ENCODE measurements at regions not wholly inside any gene's neighbourhood (a gene's known extent, or its start where the extent isn't known, plus 50 kb on each side); places are given as distances from the start of the nearest gene placed in this dataset.

DNA sequence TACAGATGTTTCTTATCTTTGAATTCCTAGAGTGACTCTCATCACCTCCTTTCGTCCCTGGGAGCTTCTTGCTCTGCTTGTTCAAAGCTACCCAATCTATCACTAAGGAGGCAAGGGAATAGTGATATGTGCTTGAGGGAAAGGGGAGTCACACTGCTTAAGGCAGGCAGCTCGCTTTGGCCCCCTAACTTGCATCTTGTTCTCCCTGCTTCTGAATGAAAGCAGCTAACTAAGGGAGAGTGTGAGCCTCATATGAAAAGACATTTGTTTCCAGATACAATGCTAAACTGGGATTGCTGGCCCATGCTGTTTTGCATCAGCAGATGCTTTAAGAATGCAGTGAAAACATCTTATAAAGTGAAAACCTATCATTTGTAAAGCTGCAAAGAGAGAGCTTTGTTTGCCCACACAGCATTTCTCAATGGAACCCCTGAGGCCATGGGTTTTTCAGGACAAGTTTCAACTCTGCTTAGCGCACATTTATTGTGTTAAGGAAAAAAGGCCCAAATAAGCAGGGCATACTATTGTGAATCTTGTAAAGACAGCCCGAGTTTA, 367.9 kb upstream of the ADAMTSL1 start:
- Histone ChIP-seq H3K9me3 (ENCODE audit: control insufficient read depth, insufficient read depth, low read length) (no peaks in the 10 kb centered on the region), H3K4me2 (ENCODE audit: low read depth, low read length) (no peak overlapping the region), H2BK20ac (ENCODE audit: low read depth, low read length) (no peak overlapping the region), H2AK5ac (ENCODE audit: low read depth, low read length) (no peak overlapping the region), H4K91ac (ENCODE audit: insufficient read depth, low read depth, low read length) (no peak overlapping the region), H3K36me3 (ENCODE audit: control insufficient read depth, insufficient read depth, low read length) (no peaks in the 10 kb centered on the region), H3K27me3 (ENCODE audit: control insufficient read depth, insufficient read depth, low read length) (no peaks in the 10 kb centered on the region), H3K56ac (ENCODE audit: extremely low read depth, insufficient read depth, low read length) (no peak overlapping the region), H3K18ac (ENCODE audit: low read depth, low read length) (no peak overlapping the region), H2BK120ac (ENCODE audit: low read depth, low read length) (no peak overlapping the region), H3K23ac (ENCODE audit: low read depth, low read length) (no peak overlapping the region), H3K9me1 (ENCODE audit: insufficient read depth, low read length) (no peaks in the 10 kb centered on the region), H4K20me1 (ENCODE audit: insufficient read depth, low read length) (no peaks in the 10 kb centered on the region), H3K79me1 (ENCODE audit: low read depth in 1 of 2, low read length in 2 of 2) (no peaks in the 10 kb centered on the region), H4K8ac (ENCODE audit: low read depth in 2 of 2, low read length in 2 of 2) (no peak overlapping the region), H3K27ac (ENCODE audit: insufficient read depth, low read length) (no peak overlapping the region), H2AK9ac (replicated peaks; ENCODE audit: low read depth, low read length, poor library complexity) (no peak overlapping the region), H2AFZ (replicated peaks; ENCODE audit: low read length, poor library complexity) (no peak overlapping the region), H3K14ac (replicated peaks; ENCODE audit: low read depth, low read length) (no peak overlapping the region), H3K4ac (ENCODE audit: low read depth, low read length) (no peak overlapping the region), H3K4me3 (ENCODE audit: insufficient read depth, low read depth, low read length) (no peak overlapping the region), H3K4me1 (ENCODE audit: control insufficient read depth, insufficient read depth, low read length) (no peaks in the 10 kb centered on the region), H3K9ac (ENCODE audit: low read depth, low read length) (no peak overlapping the region), H2BK15ac (ENCODE audit: low read depth, low read length) (no peak overlapping the region), H4K5ac (ENCODE audit: low read depth, low read length) (no peak overlapping the region), H2BK5ac (ENCODE audit: low read depth, low read length, poor library complexity, severe bottlenecking) (no peak overlapping the region)
- dilution Hi-C loops (cut with HindIII; ENCODE audit: low sequenced_read_pairs, unreplicated experiment) (no loop called here), intact Hi-C loops (cut with micrococcal nuclease) (no loop called here), in situ Hi-C loops (cut with MboI; ENCODE audit: low sequenced_read_pairs) (no loop called here)
- DNase-seq = no peak
- ATAC-seq (ENCODE audit: low read depth) = no peak
- ChIA-PET POLR2A (ENCODE audit: unreplicated experiment) (no interaction called here), CTCF (no interaction called here)
- WGBS, 2 experiments (ENCODE audit: extremely low coverage in 2 of 2, insufficient read length in 1 of 2) = 43% methylated on average over 1 of the region's 4 CpGs; no CpG with 5 or more reads in 1 of the 2 experiments
- TF ChIP-seq FOS (IDR thresholded peaks at IDR 0.05; ENCODE audit: low read depth, low read length) (no peak), MAZ (IDR thresholded peaks at IDR 0.05; ENCODE audit: borderline replicate concordance, low read depth, low read length) (no peak), RCOR1 (IDR thresholded peaks at IDR 0.05; ENCODE audit: insufficient replicate concordance, low read length) (no peak), RFX5 (IDR thresholded peaks at IDR 0.05; ENCODE audit: low read depth, low read length) (no peak), NFE2L2 (IDR thresholded peaks at IDR 0.05; ENCODE audit: low read depth, low read length) (no peak), CEBPB (IDR thresholded peaks at IDR 0.05; ENCODE audit: low read depth, low read length) (no peak), POLR2A (IDR thresholded peaks at IDR 0.05; ENCODE audit: low read depth, low read length) (no peak), BHLHE40 (IDR thresholded peaks at IDR 0.05; ENCODE audit: low read depth, low read length) (no peak), MAFK (IDR thresholded peaks at IDR 0.05; ENCODE audit: low read depth, low read length) (no peak), SMC3 (IDR thresholded peaks at IDR 0.05; ENCODE audit: low read depth, low read length) (no peak), CHD1 (IDR thresholded peaks at IDR 0.05; ENCODE audit: low read depth, low read length) (no peak)
- TF ChIP-seq, protein P1, sequence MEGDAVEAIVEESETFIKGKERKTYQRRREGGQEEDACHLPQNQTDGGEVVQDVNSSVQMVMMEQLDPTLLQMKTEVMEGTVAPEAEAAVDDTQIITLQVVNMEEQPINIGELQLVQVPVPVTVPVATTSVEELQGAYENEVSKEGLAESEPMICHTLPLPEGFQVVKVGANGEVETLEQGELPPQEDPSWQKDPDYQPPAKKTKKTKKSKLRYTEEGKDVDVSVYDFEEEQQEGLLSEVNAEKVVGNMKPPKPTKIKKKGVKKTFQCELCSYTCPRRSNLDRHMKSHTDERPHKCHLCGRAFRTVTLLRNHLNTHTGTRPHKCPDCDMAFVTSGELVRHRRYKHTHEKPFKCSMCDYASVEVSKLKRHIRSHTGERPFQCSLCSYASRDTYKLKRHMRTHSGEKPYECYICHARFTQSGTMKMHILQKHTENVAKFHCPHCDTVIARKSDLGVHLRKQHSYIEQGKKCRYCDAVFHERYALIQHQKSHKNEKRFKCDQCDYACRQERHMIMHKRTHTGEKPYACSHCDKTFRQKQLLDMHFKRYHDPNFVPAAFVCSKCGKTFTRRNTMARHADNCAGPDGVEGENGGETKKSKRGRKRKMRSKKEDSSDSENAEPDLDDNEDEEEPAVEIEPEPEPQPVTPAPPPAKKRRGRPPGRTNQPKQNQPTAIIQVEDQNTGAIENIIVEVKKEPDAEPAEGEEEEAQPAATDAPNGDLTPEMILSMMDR (conservative IDR thresholded peaks at IDR 0.05; ENCODE audit: low read depth, low read length) = no peak
- TF ChIP-seq, protein P2, sequence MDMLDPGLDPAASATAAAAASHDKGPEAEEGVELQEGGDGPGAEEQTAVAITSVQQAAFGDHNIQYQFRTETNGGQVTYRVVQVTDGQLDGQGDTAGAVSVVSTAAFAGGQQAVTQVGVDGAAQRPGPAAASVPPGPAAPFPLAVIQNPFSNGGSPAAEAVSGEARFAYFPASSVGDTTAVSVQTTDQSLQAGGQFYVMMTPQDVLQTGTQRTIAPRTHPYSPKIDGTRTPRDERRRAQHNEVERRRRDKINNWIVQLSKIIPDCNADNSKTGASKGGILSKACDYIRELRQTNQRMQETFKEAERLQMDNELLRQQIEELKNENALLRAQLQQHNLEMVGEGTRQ (IDR thresholded peaks at IDR 0.05; ENCODE audit: low read depth, low read length) = no peak
- TF ChIP-seq, protein P3, sequence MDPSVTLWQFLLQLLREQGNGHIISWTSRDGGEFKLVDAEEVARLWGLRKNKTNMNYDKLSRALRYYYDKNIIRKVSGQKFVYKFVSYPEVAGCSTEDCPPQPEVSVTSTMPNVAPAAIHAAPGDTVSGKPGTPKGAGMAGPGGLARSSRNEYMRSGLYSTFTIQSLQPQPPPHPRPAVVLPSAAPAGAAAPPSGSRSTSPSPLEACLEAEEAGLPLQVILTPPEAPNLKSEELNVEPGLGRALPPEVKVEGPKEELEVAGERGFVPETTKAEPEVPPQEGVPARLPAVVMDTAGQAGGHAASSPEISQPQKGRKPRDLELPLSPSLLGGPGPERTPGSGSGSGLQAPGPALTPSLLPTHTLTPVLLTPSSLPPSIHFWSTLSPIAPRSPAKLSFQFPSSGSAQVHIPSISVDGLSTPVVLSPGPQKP (IDR thresholded peaks at IDR 0.05; ENCODE audit: borderline replicate concordance, low read depth, low read length) = no peak
- no TSS peak for BruUV-seq (replicated peaks)
